PC-3 (cell line): ENCODE measurements at regions not wholly inside any gene's neighbourhood (a gene's known extent, or its start where the extent isn't known, plus 50 kb on each side); places are given as distances from the start of the nearest gene placed in this dataset.

Source experiments
- CTCF ChIP-seq: fragments of 300-600 bp; sonication (generic); conservative IDR thresholded peaks from 2 replicates; pipeline ENCODE4 v1.5.1; 2017; ENCODE audit warnings: antibody characterized with exemption, low read depth, mild to moderate bottlenecking, low read length
- EZH2 ChIP-seq: fragments of 300-600 bp; sonication (generic); IDR thresholded peaks from one replicate; pipeline ENCODE4 v1.6.1; 2017; ENCODE audit warnings: antibody characterized with exemption, mild to moderate bottlenecking, low read length; ENCODE audit not compliant: unreplicated experiment
- EZH2phosphoT487 ChIP-seq: fragments of 300-600 bp; sonication (generic); IDR thresholded peaks from 2 replicates; pipeline ENCODE4 v1.6.1; 2018; ENCODE audit warnings: mild to moderate bottlenecking, antibody characterized with exemption, low read length, borderline replicate concordance

GRCh38 chr20:11207749-11208502 lies 534.1 kb upstream of the JAG1 start:
- TF ChIP-seq CTCF (no peak), EZH2 (no peak), EZH2phosphoT487 (no peak)
